NCI-H2196 treated with DMSO at 0.1 percent for 48 hours (cell line): ENCODE measurements at regions not wholly inside any gene's neighbourhood (a gene's known extent, or its start where the extent isn't known, plus 50 kb on each side); places are given as distances from the start of the nearest gene placed in this dataset.

Experiments
- DNase-seq: peaks from one replicate; lab custom pipeline; 2025; ENCODE audit not compliant: unreplicated experiment; lab: John Stamatoyannopoulos, UW

GRCh38 chr1:118736322-118736721 is 251.8 kb downstream of the TBX15 start:
- no peak for DNase-seq

- DNase-seq, result no peak
Observed at GRCh38 chr1:118717893-118718292, 270.2 kb downstream of the TBX15 start.

GRCh38 chr1:118716775-118717174 is 271.4 kb downstream of the TBX15 start:
- DNase-seq, result no peak

GRCh38 chr1:118711356-118711755 is 276.8 kb downstream of the TBX15 start:
- DNase-seq, result no peak

- no peak for DNase-seq
Observed at GRCh38 chr1:118698911-118699310, 289.2 kb downstream of the TBX15 start.

GRCh38 chr1:118692143-118692542 is 296.0 kb downstream of the TBX15 start:
- no peak for DNase-seq

- DNase-seq, result no peak
Observed at GRCh38 chr1:118688891-118689290, 299.3 kb downstream of the TBX15 start.

GRCh38 chr1:118661769-118662320 is 326.3 kb downstream of the TBX15 start:
- DNase-seq, result no peak

GRCh38 chr1:118660769-118661168 is 327.4 kb downstream of the TBX15 start:
- no peak for DNase-seq

- DNase-seq, result no peak
Observed at GRCh38 chr1:118659646-118660045, 328.5 kb downstream of the TBX15 start.

- DNase-seq, result no peak
Observed at GRCh38 chr1:118650107-118650807, 337.9 kb downstream of the TBX15 start.

GRCh38 chr1:118649369-118650106 is 338.6 kb downstream of the TBX15 start:
- no peak for DNase-seq

GRCh38 chr1:118636004-118636403 is 352.1 kb downstream of the TBX15 start:
- DNase-seq, result no peak

- no peak for DNase-seq
Observed at GRCh38 chr1:118627435-118627834, 360.7 kb downstream of the TBX15 start.

GRCh38 chr1:118621839-118622238 is 366.3 kb downstream of the TBX15 start:
- DNase-seq, result no peak

GRCh38 chr1:118618618-118619340 is 369.4 kb downstream of the TBX15 start:
- DNase-seq, result no peak

GRCh38 chr1:118617916-118618315 is 370.2 kb downstream of the TBX15 start:
- DNase-seq, result no peak

GRCh38 chr1:118615066-118615465 is 373.1 kb downstream of the TBX15 start:
- no peak for DNase-seq

GRCh38 chr1:118589238-118589846 is 398.8 kb downstream of the TBX15 start:
- no peak for DNase-seq

- DNase-seq, result no peak
Observed at GRCh38 chr1:118588566-118588965, 399.6 kb downstream of the TBX15 start.

- DNase-seq, result no peak
Observed at GRCh38 chr1:118578276-118578675, 393.2 kb upstream of the SPAG17 start.
